GM12874 (cell line): ENCODE measurements at regions not wholly inside any gene's neighbourhood (a gene's known extent, or its start where the extent isn't known, plus 50 kb on each side); places are given as distances from the start of the nearest gene placed in this dataset.

Experiments
- CTCF ChIP-seq: IDR thresholded peaks from 2 replicates; pipeline ENCODE4 v1.5.1; 2011; ENCODE audit warnings: low read depth, mild to moderate bottlenecking, control low read depth, low read length, moderate library complexity; ENCODE audit not compliant: insufficient read depth

- TF ChIP-seq CTCF, result no peak
Measured at GRCh38 chr4:79625361-79625760, 217.3 kb upstream of the GK2 start.

- TF ChIP-seq CTCF, result no peak
Measured at GRCh38 chr4:79623021-79623870, 215.2 kb upstream of the GK2 start.

GRCh38 chr4:79621061-79621460, 213.0 kb upstream of the GK2 start:
- no peak for TF ChIP-seq CTCF

- no peak for TF ChIP-seq CTCF
Measured at GRCh38 chr4:79620617-79621016, 212.6 kb upstream of the GK2 start.

GRCh38 chr4:79613269-79613935, 205.4 kb upstream of the GK2 start:
- no peak for TF ChIP-seq CTCF

- TF ChIP-seq CTCF, result no peak
Measured at GRCh38 chr4:79611026-79611425, 203.0 kb upstream of the GK2 start.

GRCh38 chr4:79609817-79610216, 201.8 kb upstream of the GK2 start:
- TF ChIP-seq CTCF, result no peak
